Hepatocyte (in vitro differentiated cells): ENCODE measurements at regions not wholly inside any gene's neighbourhood (a gene's known extent, or its start where the extent isn't known, plus 50 kb on each side); places are given as distances from the start of the nearest gene placed in this dataset.
A peak's percentile ranks its signal among the peaks of the same experiment; 100 is the strongest.

Experiments
- DNase-seq: peaks from one replicate; pipeline ENCODE4 v3.0.0-alpha.2; 2016; ENCODE audit warnings: low spot score
- H2AFZ ChIP-seq: fragments of 200-600 bp; sonication (generic); 2 replicates; pipeline ENCODE4 v1.6.0; 2016; ENCODE audit warnings: antibody characterized with exemption, mild to moderate bottlenecking
- H3K27ac ChIP-seq: fragments of 200-600 bp; sonication (generic); 2 replicates; pipeline ENCODE4 v1.5.1; 2016; ENCODE audit warnings: mild to moderate bottlenecking
- H3K27me3 ChIP-seq: fragments of 200-600 bp; sonication (generic); 2 replicates; pipeline ENCODE4 v1.6.1; 2016
- H3K36me3 ChIP-seq: fragments of 200-600 bp; sonication (generic); replicated peaks from 2 replicates; pipeline ENCODE4 v1.5.1; 2016; ENCODE audit warnings: low read depth; ENCODE audit not compliant: insufficient read depth
- H3K4me1 ChIP-seq: fragments of 200-600 bp; sonication (generic); 2 replicates; pipeline ENCODE4 v1.5.1; 2016; ENCODE audit warnings: mild to moderate bottlenecking, moderate library complexity; ENCODE audit not compliant: insufficient read depth
- H3K4me2 ChIP-seq: fragments of 200-600 bp; sonication (generic); 2 replicates; pipeline ENCODE4 v1.6.0; 2016
- H3K4me3 ChIP-seq: fragments of 200-600 bp; sonication (generic); 2 replicates; pipeline ENCODE4 v1.5.1; 2016; ENCODE audit warnings: mild to moderate bottlenecking
- H3K79me2 ChIP-seq: fragments of 200-600 bp; sonication (generic); 2 replicates; pipeline ENCODE4 v1.6.0; 2017; ENCODE audit warnings: mild to moderate bottlenecking
- H3K9me2 ChIP-seq: fragments of 200-600 bp; sonication (generic); replicated peaks from 2 replicates; pipeline ENCODE4 v1.6.0; 2017; ENCODE audit warnings: mild to moderate bottlenecking; ENCODE audit not compliant: insufficient read depth
- H3K9me3 ChIP-seq: fragments of 200-600 bp; sonication (generic); 2 replicates; pipeline ENCODE4 v1.5.1; 2016; ENCODE audit warnings: low read depth, mild to moderate bottlenecking
- H4K20me1 ChIP-seq: fragments of 200-600 bp; sonication (generic); 2 replicates; pipeline ENCODE4 v1.6.0; 2016; ENCODE audit warnings: mild to moderate bottlenecking; ENCODE audit not compliant: insufficient read depth, poor library complexity, severe bottlenecking
- CTCF ChIP-seq: fragments of 200-600 bp; sonication (generic); IDR thresholded peaks from 2 replicates; pipeline ENCODE4 v1.5.1; 2016; ENCODE audit warnings: antibody characterized with exemption, mild to moderate bottlenecking; ENCODE audit not compliant: poor library complexity
- EZH2 ChIP-seq: fragments of 200-600 bp; sonication (generic); IDR thresholded peaks from 2 replicates; pipeline ENCODE4 v1.6.1; 2016; ENCODE audit warnings: antibody characterized with exemption, mild to moderate bottlenecking, borderline replicate concordance
- EZH2phosphoT487 ChIP-seq: fragments of 200-600 bp; sonication (generic); IDR thresholded peaks from one replicate; pipeline ENCODE4 v1.6.1; 2018; ENCODE audit warnings: antibody characterized with exemption, mild to moderate bottlenecking, low read depth, moderate library complexity; ENCODE audit not compliant: unreplicated experiment, severe bottlenecking
- WGBS: methylation state at CpG from one replicate; pipeline ENCODE4 v1.1.6; 2016; ENCODE audit warnings: low lambda C conversion rate; ENCODE audit errors: missing lambda C conversion rate; 5-methylcytosine and 5-hydroxymethylcytosine counted together

- Histone ChIP-seq H3K9me3 (no peaks in the 10 kb centered on the region), H3K4me3 (no peak overlapping the region), H4K20me1 (no peaks in the 10 kb centered on the region), H2AFZ (no peak overlapping the region), H3K4me2 (no peak overlapping the region), H3K4me1 (no peaks in the 10 kb centered on the region), H3K79me2 (no peaks in the 10 kb centered on the region), H3K27me3 (no peaks in the 10 kb centered on the region), H3K9me2 (no peaks in the 10 kb centered on the region), H3K36me3 (no peaks in the 10 kb centered on the region), H3K27ac (no peak overlapping the region)
- no peak for TF ChIP-seq EZH2
- no peak for TF ChIP-seq CTCF
- no peak for TF ChIP-seq EZH2phosphoT487
- WGBS: 79% methylated on average over 2 of the region's 2 CpGs
- DNase-seq: no peak
Observed at GRCh38 chr12:127963933-127964332, 303.0 kb upstream of the TMEM132C start.

GRCh38 chr12:127964717-127965116 lies 302.3 kb upstream of the TMEM132C start:
- no peaks in the 10 kb centered on the region for H4K20me1 ChIP-seq
- H3K36me3 ChIP-seq: no peaks in the 10 kb centered on the region
- no peak for DNase-seq
- TF ChIP-seq EZH2 (no peak), CTCF (peak; percentile 21)
- no peak overlapping the region for H3K4me2 ChIP-seq
- H3K27ac ChIP-seq: no peak overlapping the region
- H3K27me3 ChIP-seq: no peaks in the 10 kb centered on the region
- no peak overlapping the region for H2AFZ ChIP-seq
- 76% methylated on average over 3 of the region's 3 CpGs for WGBS
- no peaks in the 10 kb centered on the region for H3K79me2 ChIP-seq
- H3K4me1 ChIP-seq: no peaks in the 10 kb centered on the region
- H3K9me3 ChIP-seq: no peaks in the 10 kb centered on the region
- H3K9me2 ChIP-seq: no peaks in the 10 kb centered on the region
- no peak overlapping the region for H3K4me3 ChIP-seq

- H3K4me3 ChIP-seq: no peak overlapping the region
- no peak overlapping the region for H3K27ac ChIP-seq
- H3K4me1 ChIP-seq: no peaks in the 10 kb centered on the region
- WGBS: 93% methylated on average over 1 of the region's 1 CpG
- TF ChIP-seq EZH2phosphoT487 (no peak), EZH2 (no peak), CTCF (no peak)
- no peak overlapping the region for H2AFZ ChIP-seq
- no peak overlapping the region for H3K4me2 ChIP-seq
- no peaks in the 10 kb centered on the region for H3K36me3 ChIP-seq
- DNase-seq: no peak
- no peaks in the 10 kb centered on the region for H3K9me2 ChIP-seq
- no peaks in the 10 kb centered on the region for H3K27me3 ChIP-seq
- H3K9me3 ChIP-seq: no peaks in the 10 kb centered on the region
- H3K79me2 ChIP-seq: no peaks in the 10 kb centered on the region
- H4K20me1 ChIP-seq: no peaks in the 10 kb centered on the region
Observed at GRCh38 chr12:127966331-127966730, 300.6 kb upstream of the TMEM132C start.

- no peaks in the 10 kb centered on the region for H3K36me3 ChIP-seq
- no peak for DNase-seq
- no peak overlapping the region for H3K4me2 ChIP-seq
- H3K27me3 ChIP-seq: no peaks in the 10 kb centered on the region
- no peaks in the 10 kb centered on the region for H3K4me1 ChIP-seq
- H3K79me2 ChIP-seq: no peaks in the 10 kb centered on the region
- no peaks in the 10 kb centered on the region for H4K20me1 ChIP-seq
- H3K4me3 ChIP-seq: no peak overlapping the region
- no peak for TF ChIP-seq EZH2
- no peak for TF ChIP-seq EZH2phosphoT487
- no peak for TF ChIP-seq CTCF
- H2AFZ ChIP-seq: no peak overlapping the region
- no peak overlapping the region for H3K27ac ChIP-seq
- WGBS: 60% methylated on average over 4 of the region's 4 CpGs
- no peaks in the 10 kb centered on the region for H3K9me2 ChIP-seq
- no peaks in the 10 kb centered on the region for H3K9me3 ChIP-seq
Observed at GRCh38 chr12:127970491-127970890, 296.5 kb upstream of the TMEM132C start.
